ENCODE measurements at regions not wholly inside any gene's neighbourhood (a gene's known extent, or its start where the extent isn't known, plus 50 kb on each side); places are given as distances from the start of the nearest gene placed in this dataset.
"Not testable (repeated sequence)": the region's sequence is repeated elsewhere in the genome, so short reads cannot be mapped to it uniquely, and the experiment has no call there.

- no peak overlapping the region for H3K27ac ChIP-seq (ENCODE audit: low read depth in 1 of 2, low read length in 1 of 2)
- H3K9ac ChIP-seq (ENCODE audit: insufficient read depth in 1 of 2, low read length in 2 of 2): no peak overlapping the region
- H3K27me3 ChIP-seq (ENCODE audit: control insufficient read depth in 3 of 3, insufficient read depth in 3 of 3, low read length in 2 of 3): no peaks in the 10 kb centered on the region
- ATAC-seq (ENCODE audit: insufficient read depth, low FRiP score) (no peak), DNase-seq (peak; percentile 28 to 71 (median 67))
- H3K36me3 ChIP-seq (ENCODE audit: control insufficient read depth in 4 of 4, insufficient read depth in 4 of 4, low read length in 4 of 4): no peaks in the 10 kb centered on the region
- H3K4me1 ChIP-seq (ENCODE audit: control insufficient read depth in 5 of 5, insufficient read depth in 5 of 5, low read length in 5 of 5): peaks cover 0 to 28% (median 0%) of the 10 kb centered on the region in 5 donors
- no peak overlapping the region for H3K4me3 ChIP-seq
- 75 to 76% methylated on average over 4 of the region's 4 CpGs for WGBS, 2 donors
- TF ChIP-seq, protein P1, sequence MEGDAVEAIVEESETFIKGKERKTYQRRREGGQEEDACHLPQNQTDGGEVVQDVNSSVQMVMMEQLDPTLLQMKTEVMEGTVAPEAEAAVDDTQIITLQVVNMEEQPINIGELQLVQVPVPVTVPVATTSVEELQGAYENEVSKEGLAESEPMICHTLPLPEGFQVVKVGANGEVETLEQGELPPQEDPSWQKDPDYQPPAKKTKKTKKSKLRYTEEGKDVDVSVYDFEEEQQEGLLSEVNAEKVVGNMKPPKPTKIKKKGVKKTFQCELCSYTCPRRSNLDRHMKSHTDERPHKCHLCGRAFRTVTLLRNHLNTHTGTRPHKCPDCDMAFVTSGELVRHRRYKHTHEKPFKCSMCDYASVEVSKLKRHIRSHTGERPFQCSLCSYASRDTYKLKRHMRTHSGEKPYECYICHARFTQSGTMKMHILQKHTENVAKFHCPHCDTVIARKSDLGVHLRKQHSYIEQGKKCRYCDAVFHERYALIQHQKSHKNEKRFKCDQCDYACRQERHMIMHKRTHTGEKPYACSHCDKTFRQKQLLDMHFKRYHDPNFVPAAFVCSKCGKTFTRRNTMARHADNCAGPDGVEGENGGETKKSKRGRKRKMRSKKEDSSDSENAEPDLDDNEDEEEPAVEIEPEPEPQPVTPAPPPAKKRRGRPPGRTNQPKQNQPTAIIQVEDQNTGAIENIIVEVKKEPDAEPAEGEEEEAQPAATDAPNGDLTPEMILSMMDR (IDR thresholded peaks at IDR 0.05; ENCODE audit: control extremely low read depth, extremely low read depth): no peak
- H3K9me3 ChIP-seq (ENCODE audit: control insufficient read depth in 4 of 4, insufficient read depth in 3 of 4, low read length in 3 of 4): peaks cover 0 to 13% (median 4%) of the 10 kb centered on the region in 4 donors
These were observed 79.1 kb upstream of the KCNE2 start for GRCh38 chr21:34284666-34285065.

DNA sequence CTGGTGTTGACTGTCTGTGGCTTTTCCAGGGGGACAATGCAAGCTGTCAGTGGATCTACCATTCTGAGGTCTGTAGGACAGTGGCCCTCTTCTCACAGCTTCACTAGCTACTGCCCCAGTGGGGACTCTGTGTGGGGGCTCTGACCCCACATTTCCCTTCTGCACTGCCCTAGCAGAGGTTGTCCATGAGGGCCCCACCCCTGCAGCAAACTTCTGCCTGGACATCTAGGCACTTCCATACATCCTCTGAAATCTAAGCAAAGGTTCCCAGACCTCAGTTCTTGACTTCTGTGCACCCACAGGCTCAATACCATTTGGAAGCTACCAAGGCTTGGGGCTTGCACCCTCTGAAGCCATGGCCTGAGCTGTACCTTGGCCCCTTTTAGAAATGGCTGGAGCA, 75.8 kb upstream of the KCNE2 start:
- H3K27ac ChIP-seq (ENCODE audit: low read depth in 1 of 2, low read length in 1 of 2); H3K27me3 ChIP-seq (ENCODE audit: control insufficient read depth in 3 of 3, insufficient read depth in 3 of 3, low read length in 2 of 3); H3K9ac ChIP-seq (ENCODE audit: insufficient read depth in 1 of 2, low read length in 2 of 2); H3K4me3 ChIP-seq; H3K36me3 ChIP-seq (ENCODE audit: control insufficient read depth in 4 of 4, insufficient read depth in 4 of 4, low read length in 4 of 4); DNase-seq; H3K4me1 ChIP-seq (ENCODE audit: control insufficient read depth in 5 of 5, insufficient read depth in 5 of 5, low read length in 5 of 5); ATAC-seq (ENCODE audit: insufficient read depth, low FRiP score): not testable (repeated sequence)
- peaks cover 0 to 13% (median 4%) of the 10 kb centered on the region in 4 donors for H3K9me3 ChIP-seq (ENCODE audit: control insufficient read depth in 4 of 4, insufficient read depth in 3 of 4, low read length in 3 of 4)

DNA sequence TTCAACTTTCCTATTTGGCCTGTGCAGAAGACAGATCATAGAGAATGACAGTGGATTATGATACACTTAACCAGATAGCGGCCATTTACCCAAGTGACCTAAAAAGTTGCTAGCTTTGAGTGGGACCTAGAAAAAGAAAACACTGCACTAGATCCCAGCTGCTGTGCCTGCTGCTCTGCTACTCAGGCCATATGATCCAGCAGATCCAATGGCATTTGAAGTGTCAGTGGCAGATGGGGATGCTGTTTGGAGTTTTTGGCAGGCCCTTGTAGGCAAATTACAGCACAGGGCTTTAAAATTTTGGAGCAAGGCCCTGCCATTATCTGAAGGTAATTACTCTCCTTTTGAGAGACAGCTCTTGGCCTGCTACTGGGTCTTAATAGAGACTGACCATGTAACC, 74.0 kb upstream of the KCNE2 start:
- no peaks in the 10 kb centered on the region for H3K27me3 ChIP-seq (ENCODE audit: control insufficient read depth in 3 of 3, insufficient read depth in 3 of 3, low read length in 2 of 3)
- no peak overlapping the region for H3K4me3 ChIP-seq
- no peak overlapping the region for H3K27ac ChIP-seq (ENCODE audit: low read depth in 1 of 2, low read length in 1 of 2)
- TF ChIP-seq, protein P1 (IDR thresholded peaks at IDR 0.05; ENCODE audit: control extremely low read depth, extremely low read depth): no peak
- H3K36me3 ChIP-seq (ENCODE audit: control insufficient read depth in 4 of 4, insufficient read depth in 4 of 4, low read length in 4 of 4): no peaks in the 10 kb centered on the region
- ATAC-seq (ENCODE audit: insufficient read depth, low FRiP score): no peak
- WGBS, 2 donors: 93% methylated on average over 1 of the region's 1 CpG
- peaks cover 0 to 1% (median 0%) of the 10 kb centered on the region in 5 donors for H3K4me1 ChIP-seq (ENCODE audit: control insufficient read depth in 5 of 5, insufficient read depth in 5 of 5, low read length in 5 of 5)
- no peak for DNase-seq
- H3K9ac ChIP-seq (ENCODE audit: insufficient read depth in 1 of 2, low read length in 2 of 2): no peak overlapping the region
- peaks cover 0 to 11% (median 3%) of the 10 kb centered on the region in 4 donors for H3K9me3 ChIP-seq (ENCODE audit: control insufficient read depth in 4 of 4, insufficient read depth in 3 of 4, low read length in 3 of 4)

GRCh38 chr21:34296878-34297277, 66.9 kb upstream of the KCNE2 start:
- WGBS, 2 donors: 82 to 89% methylated on average over 2 of the region's 2 CpGs
- Histone ChIP-seq H3K36me3 (ENCODE audit: control insufficient read depth in 4 of 4, insufficient read depth in 4 of 4, low read length in 4 of 4) (no peaks in the 10 kb centered on the region), H3K9ac (ENCODE audit: insufficient read depth in 1 of 2, low read length in 2 of 2) (no peak overlapping the region), H3K4me3 (no peak overlapping the region), H3K4me1 (ENCODE audit: control insufficient read depth in 5 of 5, insufficient read depth in 5 of 5, low read length in 5 of 5) (peaks cover 0 to 8% (median 0%) of the 10 kb centered on the region in 5 donors), H3K27me3 (ENCODE audit: control insufficient read depth in 3 of 3, insufficient read depth in 3 of 3, low read length in 2 of 3) (no peaks in the 10 kb centered on the region), H3K9me3 (ENCODE audit: control insufficient read depth in 4 of 4, insufficient read depth in 3 of 4, low read length in 3 of 4) (peaks cover 0 to 2% (median 0%) of the 10 kb centered on the region in 4 donors), H3K27ac (ENCODE audit: low read depth in 1 of 2, low read length in 1 of 2) (no peak overlapping the region)
- TF ChIP-seq, protein P1 (IDR thresholded peaks at IDR 0.05; ENCODE audit: control extremely low read depth, extremely low read depth): no peak
- no peak for DNase-seq
- no peak for ATAC-seq (ENCODE audit: insufficient read depth, low FRiP score)
